Keratinocyte (primary cell): ENCODE measurements at regions not wholly inside any gene's neighbourhood (a gene's known extent, or its start where the extent isn't known, plus 50 kb on each side); places are given as distances from the start of the nearest gene placed in this dataset.

Source experiments
- DNase-seq: peaks from one replicate; pipeline ENCODE4 v3.0.0-alpha.2; 2011; ENCODE audit warnings: low read depth, missing footprints, low spot score
- FAIRE-seq: peaks from 2 replicates; lab custom pipeline; 2011; peaks lifted over from hg19 to GRCh38; lab: Jason Lieb, UNC
- H2AFZ ChIP-seq: 2 replicates; pipeline ENCODE4 v1.6.0; 2012; ENCODE audit warnings: low read length, control low read depth, inconsistent platforms; ENCODE audit not compliant: control insufficient read depth
- H3K27ac ChIP-seq: 2 replicates; pipeline ENCODE4 v1.5.1; 2011; ENCODE audit warnings: low read length; ENCODE audit not compliant: control insufficient read depth, insufficient read depth
- H3K27me3 ChIP-seq: 3 replicates; pipeline ENCODE4 v1.6.0; 2011; ENCODE audit warnings: low read length; ENCODE audit not compliant: control insufficient read depth, insufficient read depth; ENCODE audit errors: extremely low read depth
- H3K36me3 ChIP-seq, 2 experiments: 2 replicates in 1 of 2; 3 replicates in 1 of 2; pipeline ENCODE4 v1.5.1; 2011; ENCODE audit warnings: low read length in 2 of 2, mild to moderate bottlenecking in 1 of 2; ENCODE audit not compliant: control insufficient read depth in 2 of 2, insufficient read depth in 2 of 2; ENCODE audit errors: extremely low read depth in 1 of 2
- H3K4me1 ChIP-seq: 3 replicates; pipeline ENCODE4 v1.5.1; 2011; ENCODE audit warnings: low read length; ENCODE audit not compliant: control insufficient read depth, insufficient read depth; ENCODE audit errors: extremely low read depth
- H3K4me2 ChIP-seq: 3 replicates; pipeline ENCODE4 v1.6.0; 2011; ENCODE audit warnings: low read depth, low read length; ENCODE audit not compliant: control insufficient read depth, insufficient read depth; ENCODE audit errors: extremely low read depth
- H3K4me3 ChIP-seq, 3 experiments: fragments of 200-600 bp in 1 of 3; sonication (generic) in 1 of 3; 2 replicates in 2 of 3; 3 replicates in 1 of 3; pipeline ENCODE4 v1.5.1; 2011 to 2016; ENCODE audit warnings: low read length in 3 of 3, mild to moderate bottlenecking in 3 of 3, control low read depth in 2 of 3, inconsistent platforms in 1 of 3, low read depth in 1 of 3, mixed read lengths in 1 of 3, mixed run types in 1 of 3, moderate library complexity in 1 of 3; ENCODE audit not compliant: control insufficient read depth in 2 of 3, insufficient read depth in 2 of 3; ENCODE audit errors: extremely low read depth in 1 of 3
- H3K79me2 ChIP-seq: 2 replicates; pipeline ENCODE4 v1.6.0; 2012; ENCODE audit warnings: low read length; ENCODE audit not compliant: control insufficient read depth, insufficient read depth
- H3K9ac ChIP-seq: 3 replicates; pipeline ENCODE4 v1.6.0; 2011; ENCODE audit warnings: low read length; ENCODE audit not compliant: control insufficient read depth, insufficient read depth; ENCODE audit errors: extremely low read depth
- H3K9me1 ChIP-seq: 3 replicates; pipeline ENCODE4 v1.6.0; 2011; ENCODE audit warnings: low read length; ENCODE audit not compliant: control insufficient read depth, insufficient read depth; ENCODE audit errors: extremely low read depth
- H3K9me3 ChIP-seq: 2 replicates; pipeline ENCODE4 v1.5.1; 2012; ENCODE audit warnings: low read depth, low read length; ENCODE audit not compliant: control insufficient read depth
- H4K20me1 ChIP-seq: 3 replicates; pipeline ENCODE4 v1.6.0; 2011; ENCODE audit warnings: low read length; ENCODE audit not compliant: control insufficient read depth, insufficient read depth; ENCODE audit errors: extremely low read depth
- CTCF ChIP-seq, 3 experiments: IDR thresholded peaks in 1 of 3; conservative IDR thresholded peaks in 1 of 3; optimal IDR thresholded peaks in 1 of 3; 2 replicates in 2 of 3; 3 replicates in 1 of 3; pipeline versions ENCODE3 to v1.5.1; 2011; ENCODE audit warnings: low read length in 3 of 3, mild to moderate bottlenecking in 3 of 3, moderate library complexity in 2 of 3, control low read depth in 1 of 3, inconsistent platforms in 1 of 3; ENCODE audit not compliant: insufficient read depth in 2 of 3; ENCODE audit errors: extremely low read depth in 1 of 3
- EZH2 ChIP-seq: IDR thresholded peaks from one replicate; pipeline ENCODE4 v1.6.1; 2012; ENCODE audit warnings: inconsistent platforms, mild to moderate bottlenecking, low read length, moderate library complexity
- dilution Hi-C: fragments of 300-500 bp; cut with MboI; formaldehyde crosslinking; loops from one replicate; pipeline ENCODE4 v1.7.0; 2020; ENCODE audit warnings: low sequenced_read_pairs; ENCODE audit not compliant: extremely low pct_ligation_motif_present

GRCh38 chr7:109354552-109354951 is 784.9 kb downstream of the DNAJB9 start:
- H3K9me1 ChIP-seq = no peaks in the 10 kb centered on the region
- H2AFZ ChIP-seq = no peak overlapping the region
- H3K27ac ChIP-seq = no peak overlapping the region
- no peaks in the 10 kb centered on the region for H3K4me1 ChIP-seq
- no peaks in the 10 kb centered on the region for H3K27me3 ChIP-seq
- H3K9me3 ChIP-seq = no peaks in the 10 kb centered on the region
- H3K79me2 ChIP-seq = no peaks in the 10 kb centered on the region
- H3K4me3 ChIP-seq = no peak overlapping the region
- no peak for FAIRE-seq
- H3K36me3 ChIP-seq = no peaks in the 10 kb centered on the region
- TF ChIP-seq CTCF (optimal IDR thresholded peaks at IDR 0.05 in 1 of 3, IDR thresholded peaks at IDR 0.05 in 1 of 3, conservative IDR thresholded peaks at IDR 0.05 in 1 of 3; ENCODE audit: extremely low read depth in 1 of 3, insufficient read depth in 2 of 3, low read length in 3 of 3) (no peak), EZH2 (no peak)
- H4K20me1 ChIP-seq = no peaks in the 10 kb centered on the region
- no peak overlapping the region for H3K4me2 ChIP-seq
- H3K9ac ChIP-seq = no peak overlapping the region
- dilution Hi-C loops = no loop called here
- no peak for DNase-seq

GRCh38 chr7:109375823-109376222 is 806.1 kb downstream of the DNAJB9 start:
- H3K36me3 ChIP-seq = no peaks in the 10 kb centered on the region
- no peaks in the 10 kb centered on the region for H3K9me1 ChIP-seq
- dilution Hi-C loops = no loop called here
- H3K9me3 ChIP-seq = no peaks in the 10 kb centered on the region
- no peak for DNase-seq
- H3K27me3 ChIP-seq = no peaks in the 10 kb centered on the region
- no peak overlapping the region for H3K9ac ChIP-seq
- no peak overlapping the region for H2AFZ ChIP-seq
- TF ChIP-seq EZH2 = no peak
- TF ChIP-seq CTCF (optimal IDR thresholded peaks at IDR 0.05 in 1 of 3, IDR thresholded peaks at IDR 0.05 in 1 of 3, conservative IDR thresholded peaks at IDR 0.05 in 1 of 3; ENCODE audit: extremely low read depth in 1 of 3, insufficient read depth in 2 of 3, low read length in 3 of 3) = no peak
- H3K4me3 ChIP-seq = no peak overlapping the region
- H4K20me1 ChIP-seq = no peaks in the 10 kb centered on the region
- H3K79me2 ChIP-seq = no peaks in the 10 kb centered on the region
- FAIRE-seq = no peak
- no peak overlapping the region for H3K4me2 ChIP-seq
- H3K4me1 ChIP-seq = no peaks in the 10 kb centered on the region
- no peak overlapping the region for H3K27ac ChIP-seq
